Activated CD8-positive, alpha-beta memory T cell treated with anti-CD3 and anti-CD28 coated beads, Interleukin-2, amount 10 ng/mL, durations not matched to agents 7 days and 5 days (primary cell): ENCODE measurements at regions not wholly inside any gene's neighbourhood (a gene's known extent, or its start where the extent isn't known, plus 50 kb on each side); places are given as distances from the start of the nearest gene placed in this dataset.

ENCODE experiments used
- ATAC-seq: fragments of 150-1000 bp; cut with Tn5 transposase; one replicate; pipeline ENCODE4 v1.10.0; 2021; ENCODE audit warnings: moderate library complexity
- CTCF ChIA-PET: fragments of 350-600 bp; sonication (Branson Sonifier 250); formaldehyde crosslinking; loops from one replicate; lab custom pipeline; 2021; ENCODE audit warnings: antibody characterized with exemption; lab: Charles Lee
- DNase-seq: peaks from one replicate; pipeline ENCODE4 v3.0.0-alpha.2; 2020
- H3K27ac Mint-ChIP-seq: one replicate; pipeline ENCODE4 v1.8.0; 2021; ENCODE audit warnings: mild to moderate bottlenecking, mixed read lengths
- H3K27me3 Mint-ChIP-seq: one replicate; pipeline ENCODE4 v1.8.0; 2021; ENCODE audit warnings: mixed read lengths
- H3K36me3 Mint-ChIP-seq: one replicate; pipeline ENCODE4 v1.8.0; 2021; ENCODE audit warnings: mild to moderate bottlenecking, mixed read lengths
- H3K4me1 Mint-ChIP-seq: one replicate; pipeline ENCODE4 v1.8.0; 2021; ENCODE audit warnings: mixed read lengths
- H3K4me3 Mint-ChIP-seq: one replicate; pipeline ENCODE4 v1.8.0; 2021; ENCODE audit warnings: mild to moderate bottlenecking, moderate library complexity, mixed read lengths
- H3K9me3 Mint-ChIP-seq: one replicate; pipeline ENCODE4 v1.8.0; 2022; ENCODE audit warnings: low read depth, mixed read lengths

GRCh38 chr3:34828847-34829246 lies 810.5 kb upstream of the ARPP21 start:
- CTCF ChIA-PET: no interaction called here
- peaks cover 3% of the 10 kb centered on the region for H3K9me3 Mint-ChIP-seq
- no peak for ATAC-seq

GRCh38 chr3:34832865-34833508 lies 806.3 kb upstream of the ARPP21 start:
- peaks cover 1% of the 10 kb centered on the region for H3K9me3 Mint-ChIP-seq
- no peaks in the 10 kb centered on the region for H3K27me3 Mint-ChIP-seq
- no peaks in the 10 kb centered on the region for H3K36me3 Mint-ChIP-seq
- no peaks in the 10 kb centered on the region for H3K4me1 Mint-ChIP-seq
- ATAC-seq: no peak
- no peak for DNase-seq
- CTCF ChIA-PET: no interaction called here
- H3K4me3 Mint-ChIP-seq: no peak overlapping the region
- no peak overlapping the region for H3K27ac Mint-ChIP-seq

More at GRCh38 chr3:34828847-34829246, 810.5 kb upstream of the ARPP21 start:
- DNase-seq: no peak
- Mint-ChIP-seq H3K36me3 (no peaks in the 10 kb centered on the region), H3K27ac (no peak overlapping the region), H3K4me3 (no peak overlapping the region), H3K4me1 (no peaks in the 10 kb centered on the region), H3K27me3 (no peaks in the 10 kb centered on the region)

- Mint-ChIP-seq H3K4me3 (no peak overlapping the region), H3K27ac (no peak overlapping the region), H3K9me3 (peaks cover 4% of the 10 kb centered on the region), H3K36me3 (no peaks in the 10 kb centered on the region), H3K27me3 (no peaks in the 10 kb centered on the region), H3K4me1 (no peaks in the 10 kb centered on the region)
- DNase-seq: no peak
- CTCF ChIA-PET: no interaction called here
- ATAC-seq: no peak
Observed at GRCh38 chr3:34837848-34838741, 801.2 kb upstream of the ARPP21 start.

GRCh38 chr3:34842706-34843480 lies 796.4 kb upstream of the ARPP21 start:
- Mint-ChIP-seq H3K9me3 (peaks cover 2% of the 10 kb centered on the region), H3K4me3 (no peak overlapping the region), H3K36me3 (no peaks in the 10 kb centered on the region), H3K27ac (no peak overlapping the region), H3K27me3 (no peaks in the 10 kb centered on the region), H3K4me1 (no peaks in the 10 kb centered on the region)
- ATAC-seq (no peak), DNase-seq (no peak)
- CTCF ChIA-PET: no interaction called here

GRCh38 chr3:34844323-34844620 lies 795.1 kb upstream of the ARPP21 start:
- no peak for DNase-seq
- CTCF ChIA-PET: no interaction called here
- Mint-ChIP-seq H3K27ac (no peak overlapping the region), H3K9me3 (peaks cover 2% of the 10 kb centered on the region), H3K4me1 (no peaks in the 10 kb centered on the region), H3K27me3 (no peaks in the 10 kb centered on the region), H3K36me3 (no peaks in the 10 kb centered on the region), H3K4me3 (no peak overlapping the region)
- ATAC-seq: no peak

GRCh38 chr3:34851137-34851536 lies 788.2 kb upstream of the ARPP21 start:
- H3K9me3 Mint-ChIP-seq: peaks cover 2% of the 10 kb centered on the region
- H3K4me3 Mint-ChIP-seq: no peak overlapping the region
- no peaks in the 10 kb centered on the region for H3K4me1 Mint-ChIP-seq
- no peaks in the 10 kb centered on the region for H3K27me3 Mint-ChIP-seq
- CTCF ChIA-PET: interaction anchor here (0.5 kb wide), 1 partner anchor 703 kb away, joined by 3 read pairs; no protein-coding TSS in a partner anchor
- no peak for ATAC-seq
- DNase-seq: no peak
- H3K36me3 Mint-ChIP-seq: no peaks in the 10 kb centered on the region
- no peak overlapping the region for H3K27ac Mint-ChIP-seq

GRCh38 chr3:34852844-34853439 lies 786.4 kb upstream of the ARPP21 start:
- ATAC-seq (no peak), DNase-seq (no peak)
- no peak overlapping the region for H3K4me3 Mint-ChIP-seq
- H3K4me1 Mint-ChIP-seq: no peaks in the 10 kb centered on the region
- peaks cover 2% of the 10 kb centered on the region for H3K9me3 Mint-ChIP-seq
- H3K27ac Mint-ChIP-seq: no peak overlapping the region
- CTCF ChIA-PET: no interaction called here
- no peaks in the 10 kb centered on the region for H3K27me3 Mint-ChIP-seq
- H3K36me3 Mint-ChIP-seq: no peaks in the 10 kb centered on the region

- no peak overlapping the region for H3K4me3 Mint-ChIP-seq
- DNase-seq (no peak), ATAC-seq (no peak)
- no peaks in the 10 kb centered on the region for H3K36me3 Mint-ChIP-seq
- H3K27me3 Mint-ChIP-seq: no peaks in the 10 kb centered on the region
- CTCF ChIA-PET: no interaction called here
- H3K9me3 Mint-ChIP-seq: peaks cover 2% of the 10 kb centered on the region
- no peaks in the 10 kb centered on the region for H3K4me1 Mint-ChIP-seq
- H3K27ac Mint-ChIP-seq: no peak overlapping the region
Observed at GRCh38 chr3:34856081-34856947, 783.0 kb upstream of the ARPP21 start.

GRCh38 chr3:34858067-34858660 lies 781.2 kb upstream of the ARPP21 start:
- CTCF ChIA-PET: no interaction called here

GRCh38 chr3:34859746-34860145 lies 779.6 kb upstream of the ARPP21 start:
- no peaks in the 10 kb centered on the region for H3K36me3 Mint-ChIP-seq
- no peaks in the 10 kb centered on the region for H3K27me3 Mint-ChIP-seq
- H3K4me3 Mint-ChIP-seq: no peak overlapping the region
- no peaks in the 10 kb centered on the region for H3K9me3 Mint-ChIP-seq
- no peaks in the 10 kb centered on the region for H3K4me1 Mint-ChIP-seq
- CTCF ChIA-PET: no interaction called here
- DNase-seq: no peak
- H3K27ac Mint-ChIP-seq: no peak overlapping the region
- ATAC-seq: no peak

More at GRCh38 chr3:34858067-34858660, 781.2 kb upstream of the ARPP21 start:
- DNase-seq: no peak
- no peak for ATAC-seq
- Mint-ChIP-seq H3K9me3 (peaks cover 2% of the 10 kb centered on the region), H3K36me3 (no peaks in the 10 kb centered on the region), H3K27ac (no peak overlapping the region), H3K4me3 (no peak overlapping the region), H3K27me3 (no peaks in the 10 kb centered on the region), H3K4me1 (no peaks in the 10 kb centered on the region)

- CTCF ChIA-PET: no interaction called here
- H3K36me3 Mint-ChIP-seq: no peaks in the 10 kb centered on the region
- H3K4me3 Mint-ChIP-seq: no peak overlapping the region
- H3K4me1 Mint-ChIP-seq: no peaks in the 10 kb centered on the region
- no peak for DNase-seq
- no peak for ATAC-seq
- no peak overlapping the region for H3K27ac Mint-ChIP-seq
- no peaks in the 10 kb centered on the region for H3K27me3 Mint-ChIP-seq
- H3K9me3 Mint-ChIP-seq: no peaks in the 10 kb centered on the region
Observed at GRCh38 chr3:34862456-34862855, 776.9 kb upstream of the ARPP21 start.

- no peaks in the 10 kb centered on the region for H3K4me1 Mint-ChIP-seq
- no peaks in the 10 kb centered on the region for H3K27me3 Mint-ChIP-seq
- no peak for DNase-seq
- no peak overlapping the region for H3K27ac Mint-ChIP-seq
- CTCF ChIA-PET: no interaction called here
- H3K4me3 Mint-ChIP-seq: no peak overlapping the region
- no peaks in the 10 kb centered on the region for H3K36me3 Mint-ChIP-seq
- no peak for ATAC-seq
- no peaks in the 10 kb centered on the region for H3K9me3 Mint-ChIP-seq
Observed at GRCh38 chr3:34863485-34863884, 775.8 kb upstream of the ARPP21 start.
